ENCODE measurements at regions not wholly inside any gene's neighbourhood (a gene's known extent, or its start where the extent isn't known, plus 50 kb on each side); places are given as distances from the start of the nearest gene placed in this dataset.

DNA sequence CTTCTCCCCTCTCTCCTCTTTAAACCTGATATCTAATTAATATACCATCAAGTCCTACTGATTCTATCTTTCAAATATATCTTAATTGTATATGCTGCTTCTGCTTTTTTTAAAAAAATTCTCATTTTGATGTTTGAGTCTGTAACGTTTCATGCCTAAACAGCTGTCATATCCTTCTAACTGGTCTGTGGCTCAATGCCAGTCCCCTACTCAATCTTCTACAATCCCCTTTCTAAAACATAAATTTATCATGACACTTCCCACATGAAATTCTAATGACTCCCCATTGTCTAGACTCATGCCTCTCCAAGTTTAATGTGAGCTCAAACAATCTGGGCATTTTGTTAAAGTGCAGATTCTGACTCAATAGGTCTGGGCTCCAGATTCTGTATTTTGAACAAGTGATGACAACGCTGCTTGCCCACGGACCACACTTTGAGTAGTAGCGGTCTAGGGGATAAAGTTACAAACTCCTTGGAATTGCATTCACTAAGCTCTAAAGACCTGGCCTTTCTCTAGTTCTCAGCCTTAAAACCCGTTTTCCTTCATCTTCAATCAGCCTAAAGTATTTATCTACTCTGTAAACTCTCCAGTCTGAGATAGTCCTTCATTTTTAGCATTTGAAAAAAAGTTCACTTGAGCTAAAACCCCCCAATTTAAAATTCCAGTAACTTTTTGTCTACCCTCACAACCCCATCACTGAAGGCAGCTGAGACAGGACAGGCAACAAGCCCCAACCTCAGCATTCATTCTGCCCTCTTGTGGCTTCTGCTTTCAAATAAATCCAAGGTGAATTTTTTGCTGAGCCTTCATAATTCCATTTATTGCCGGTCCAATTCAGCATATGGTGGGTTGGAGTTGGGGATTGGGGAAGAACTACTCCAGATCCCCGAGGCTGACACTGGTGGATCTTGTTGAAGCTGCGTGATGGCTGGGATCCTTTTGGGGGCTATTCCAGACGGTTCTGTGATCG lies 88.1 kb upstream of the THRB start:
- H3K4me3 ChIP-seq (ENCODE audit: low read depth, low read length), result no peak overlapping the region
- TF ChIP-seq, protein P1, sequence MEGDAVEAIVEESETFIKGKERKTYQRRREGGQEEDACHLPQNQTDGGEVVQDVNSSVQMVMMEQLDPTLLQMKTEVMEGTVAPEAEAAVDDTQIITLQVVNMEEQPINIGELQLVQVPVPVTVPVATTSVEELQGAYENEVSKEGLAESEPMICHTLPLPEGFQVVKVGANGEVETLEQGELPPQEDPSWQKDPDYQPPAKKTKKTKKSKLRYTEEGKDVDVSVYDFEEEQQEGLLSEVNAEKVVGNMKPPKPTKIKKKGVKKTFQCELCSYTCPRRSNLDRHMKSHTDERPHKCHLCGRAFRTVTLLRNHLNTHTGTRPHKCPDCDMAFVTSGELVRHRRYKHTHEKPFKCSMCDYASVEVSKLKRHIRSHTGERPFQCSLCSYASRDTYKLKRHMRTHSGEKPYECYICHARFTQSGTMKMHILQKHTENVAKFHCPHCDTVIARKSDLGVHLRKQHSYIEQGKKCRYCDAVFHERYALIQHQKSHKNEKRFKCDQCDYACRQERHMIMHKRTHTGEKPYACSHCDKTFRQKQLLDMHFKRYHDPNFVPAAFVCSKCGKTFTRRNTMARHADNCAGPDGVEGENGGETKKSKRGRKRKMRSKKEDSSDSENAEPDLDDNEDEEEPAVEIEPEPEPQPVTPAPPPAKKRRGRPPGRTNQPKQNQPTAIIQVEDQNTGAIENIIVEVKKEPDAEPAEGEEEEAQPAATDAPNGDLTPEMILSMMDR (IDR thresholded peaks at IDR 0.05; ENCODE audit: insufficient read depth, low read length, poor library complexity, severe bottlenecking), result peak; percentile 30
- DNase-seq (ENCODE audit: low read depth), result no peak
- no peaks in the 10 kb centered on the region for H3K27me3 ChIP-seq (ENCODE audit: control insufficient read depth, insufficient read depth, low read length)
- H3K36me3 ChIP-seq (ENCODE audit: control insufficient read depth, insufficient read depth, low read length), result no peaks in the 10 kb centered on the region

DNA sequence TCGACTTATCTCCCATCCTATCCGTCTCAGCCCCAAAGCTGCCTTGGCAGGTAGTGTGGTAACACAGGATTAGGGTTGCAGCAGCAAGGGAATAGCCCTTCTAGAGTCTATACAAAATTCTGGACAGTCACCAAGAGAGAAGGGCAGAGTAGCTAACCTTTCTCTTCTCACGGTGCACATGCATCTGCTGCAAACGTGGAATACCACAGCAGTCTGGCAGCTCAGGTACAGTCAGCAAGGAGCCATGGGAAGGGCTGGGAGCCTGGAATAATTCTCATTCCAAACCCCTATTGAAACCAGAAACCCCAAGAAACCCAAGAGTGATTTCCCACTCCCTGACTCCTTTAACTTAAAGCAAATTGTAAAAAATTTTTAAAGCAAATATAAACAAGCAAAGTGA lies 92.3 kb upstream of the THRB start:
- no peak for DNase-seq (ENCODE audit: low read depth)
- Histone ChIP-seq H3K4me3 (ENCODE audit: low read depth, low read length) (no peak overlapping the region), H3K36me3 (ENCODE audit: control insufficient read depth, insufficient read depth, low read length) (no peaks in the 10 kb centered on the region), H3K27me3 (ENCODE audit: control insufficient read depth, insufficient read depth, low read length) (no peaks in the 10 kb centered on the region)
- TF ChIP-seq, protein P1 (IDR thresholded peaks at IDR 0.05; ENCODE audit: insufficient read depth, low read length, poor library complexity, severe bottlenecking), result no peak

GRCh38 chr3:24588629-24589512 lies 94.2 kb upstream of the THRB start:
- TF ChIP-seq, protein P1 (IDR thresholded peaks at IDR 0.05; ENCODE audit: insufficient read depth, low read length, poor library complexity, severe bottlenecking), result no peak
- Histone ChIP-seq H3K27me3 (ENCODE audit: control insufficient read depth, insufficient read depth, low read length) (no peaks in the 10 kb centered on the region), H3K4me3 (ENCODE audit: low read depth, low read length) (no peak overlapping the region), H3K36me3 (ENCODE audit: control insufficient read depth, insufficient read depth, low read length) (no peaks in the 10 kb centered on the region)
- no peak for DNase-seq (ENCODE audit: low read depth)

DNA sequence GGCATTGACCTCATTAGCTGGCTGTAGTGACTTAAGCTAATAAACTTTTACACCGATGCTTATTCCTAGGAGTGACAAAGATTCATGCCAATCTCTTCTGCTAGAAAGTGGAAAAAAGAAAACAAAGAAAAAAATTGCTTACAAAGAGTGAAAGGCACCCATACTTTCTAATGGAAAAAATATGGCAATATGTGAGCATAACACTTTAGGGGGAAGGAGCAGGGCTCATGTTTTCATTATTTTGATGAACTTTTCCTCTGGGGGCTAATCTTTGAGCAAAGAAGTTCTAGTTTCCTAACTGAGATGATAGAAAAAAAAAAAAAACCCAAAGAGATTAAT lies 94.8 kb upstream of the THRB start:
- TF ChIP-seq, protein P1 (IDR thresholded peaks at IDR 0.05; ENCODE audit: insufficient read depth, low read length, poor library complexity, severe bottlenecking), result no peak
- Histone ChIP-seq H3K4me3 (ENCODE audit: low read depth, low read length) (no peak overlapping the region), H3K36me3 (ENCODE audit: control insufficient read depth, insufficient read depth, low read length) (no peaks in the 10 kb centered on the region), H3K27me3 (ENCODE audit: control insufficient read depth, insufficient read depth, low read length) (no peaks in the 10 kb centered on the region)
- no peak for DNase-seq (ENCODE audit: low read depth)

- TF ChIP-seq, protein P1 (IDR thresholded peaks at IDR 0.05; ENCODE audit: insufficient read depth, low read length, poor library complexity, severe bottlenecking), result no peak
- no peak for DNase-seq (ENCODE audit: low read depth)
- Histone ChIP-seq H3K36me3 (ENCODE audit: control insufficient read depth, insufficient read depth, low read length) (no peaks in the 10 kb centered on the region), H3K27me3 (ENCODE audit: control insufficient read depth, insufficient read depth, low read length) (no peaks in the 10 kb centered on the region), H3K4me3 (ENCODE audit: low read depth, low read length) (no peak overlapping the region)
Observed at GRCh38 chr3:24589931-24590880, 95.6 kb upstream of the THRB start.
